ENCODE measurements at regions not wholly inside any gene's neighbourhood (a gene's known extent, or its start where the extent isn't known, plus 50 kb on each side); places are given as distances from the start of the nearest gene placed in this dataset.

- Mint-ChIP-seq H3K27ac (no peak overlapping the region), H3K36me3 (ENCODE audit: low read depth) (peaks cover 24% of the 10 kb centered on the region), H3K27me3 (no peaks in the 10 kb centered on the region), H3K4me3 (no peak overlapping the region), H3K9me3 (peaks cover 5% of the 10 kb centered on the region), H3K4me1 (ENCODE audit: low read depth) (peaks cover 60% of the 10 kb centered on the region)
Observed at GRCh38 chr6:144606083-144606482, 320.9 kb downstream of the UTRN start.

DNA sequence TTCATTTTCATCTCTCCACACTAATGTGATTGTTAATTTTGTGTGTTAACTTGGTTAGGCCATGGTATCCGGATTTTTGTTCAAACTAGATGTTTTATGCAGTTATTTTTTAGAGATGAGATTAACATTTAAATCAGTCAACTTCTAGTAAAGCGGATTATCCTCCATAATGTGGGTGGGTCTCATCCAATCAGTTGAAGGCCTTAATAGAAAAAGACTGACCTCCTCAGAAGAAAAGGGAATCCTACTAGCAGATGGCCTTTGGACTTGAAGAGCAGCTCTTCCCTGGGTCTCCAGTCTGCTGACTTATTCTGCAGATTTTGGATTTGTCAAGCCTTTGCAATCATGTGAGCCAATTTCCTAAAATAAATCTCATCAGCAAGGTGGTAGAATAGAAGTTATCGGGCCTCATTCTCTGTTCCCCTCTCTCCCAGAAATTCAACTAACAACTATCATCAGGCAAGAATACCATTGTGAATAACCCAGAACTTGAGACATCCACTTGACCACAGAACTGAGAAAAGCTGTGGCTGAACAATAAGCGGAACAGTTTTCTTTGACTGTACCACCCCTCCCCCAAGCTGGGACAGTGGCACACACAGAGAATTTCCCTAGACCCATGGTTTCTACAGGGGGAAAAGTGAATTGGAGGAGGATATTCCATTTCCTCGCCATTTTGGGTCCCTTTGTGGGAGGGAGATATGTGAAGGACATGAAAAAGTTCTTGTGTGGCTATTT, 323.0 kb downstream of the UTRN start:
- no peak overlapping the region for H3K27ac Mint-ChIP-seq
- H3K36me3 Mint-ChIP-seq (ENCODE audit: low read depth): peaks cover 18% of the 10 kb centered on the region

DNA sequence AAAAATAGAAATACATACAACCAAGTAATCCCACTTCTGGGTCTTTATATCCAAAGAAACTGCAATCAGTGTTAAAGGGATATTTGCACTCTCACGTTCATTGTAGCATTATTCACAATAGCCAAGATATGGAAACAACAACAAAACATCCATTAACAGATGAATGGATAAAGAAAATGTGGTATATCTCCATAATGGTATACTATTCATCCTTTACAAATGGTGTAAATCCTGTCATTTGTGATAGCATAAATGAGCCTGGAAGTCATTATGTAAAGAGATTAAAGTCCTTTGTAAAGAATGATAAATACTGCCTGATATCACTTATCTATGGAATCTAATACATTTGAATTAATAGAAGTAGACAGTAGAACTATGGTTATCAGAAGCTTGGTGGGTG, 327.7 kb downstream of the UTRN start:
- peaks cover 26% of the 10 kb centered on the region for H3K4me1 Mint-ChIP-seq (ENCODE audit: low read depth)
- peaks cover 10% of the 10 kb centered on the region for H3K36me3 Mint-ChIP-seq (ENCODE audit: low read depth)
- H3K27me3 Mint-ChIP-seq: no peaks in the 10 kb centered on the region
- no peaks in the 10 kb centered on the region for H3K9me3 Mint-ChIP-seq
- no peak overlapping the region for H3K4me3 Mint-ChIP-seq
- H3K27ac Mint-ChIP-seq: no peak overlapping the region

More for the DNA sequence above, 323.0 kb downstream of the UTRN start:
- H3K4me1 Mint-ChIP-seq (ENCODE audit: low read depth): peaks cover 42% of the 10 kb centered on the region
- H3K4me3 Mint-ChIP-seq: no peak overlapping the region
- no peaks in the 10 kb centered on the region for H3K9me3 Mint-ChIP-seq
- no peaks in the 10 kb centered on the region for H3K27me3 Mint-ChIP-seq

DNA sequence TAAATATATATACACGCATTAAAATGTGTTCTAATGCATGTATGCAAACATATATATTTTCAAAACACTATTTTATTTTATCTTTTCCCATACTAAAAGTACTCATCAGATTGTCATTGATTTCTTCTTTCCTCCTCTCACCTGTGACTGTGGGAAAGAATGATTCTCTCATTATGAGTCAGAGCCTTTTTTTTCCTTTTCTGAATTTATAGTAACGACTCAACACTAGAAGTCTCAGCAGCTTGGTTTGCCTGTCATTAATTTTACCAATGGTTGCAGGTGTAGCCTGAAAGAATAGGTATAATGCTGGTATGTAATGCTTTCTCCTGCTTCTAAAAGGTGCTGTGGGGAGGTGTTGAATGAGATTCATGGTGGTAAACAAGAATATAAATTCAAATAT, 328.7 kb downstream of the UTRN start:
- H3K9me3 Mint-ChIP-seq: no peaks in the 10 kb centered on the region

GRCh38 chr6:144615870-144616269, 330.7 kb downstream of the UTRN start:
- H3K27ac Mint-ChIP-seq: no peak overlapping the region
- no peak overlapping the region for H3K4me3 Mint-ChIP-seq
- peaks cover 13% of the 10 kb centered on the region for H3K4me1 Mint-ChIP-seq (ENCODE audit: low read depth)
- H3K9me3 Mint-ChIP-seq: no peaks in the 10 kb centered on the region
- no peaks in the 10 kb centered on the region for H3K27me3 Mint-ChIP-seq
- peaks cover 5% of the 10 kb centered on the region for H3K36me3 Mint-ChIP-seq (ENCODE audit: low read depth)

More for the DNA sequence above, 328.7 kb downstream of the UTRN start:
- Mint-ChIP-seq H3K36me3 (ENCODE audit: low read depth) (peaks cover 5% of the 10 kb centered on the region), H3K4me1 (ENCODE audit: low read depth) (peaks cover 15% of the 10 kb centered on the region), H3K27ac (no peak overlapping the region), H3K27me3 (no peaks in the 10 kb centered on the region), H3K4me3 (no peak overlapping the region)

DNA sequence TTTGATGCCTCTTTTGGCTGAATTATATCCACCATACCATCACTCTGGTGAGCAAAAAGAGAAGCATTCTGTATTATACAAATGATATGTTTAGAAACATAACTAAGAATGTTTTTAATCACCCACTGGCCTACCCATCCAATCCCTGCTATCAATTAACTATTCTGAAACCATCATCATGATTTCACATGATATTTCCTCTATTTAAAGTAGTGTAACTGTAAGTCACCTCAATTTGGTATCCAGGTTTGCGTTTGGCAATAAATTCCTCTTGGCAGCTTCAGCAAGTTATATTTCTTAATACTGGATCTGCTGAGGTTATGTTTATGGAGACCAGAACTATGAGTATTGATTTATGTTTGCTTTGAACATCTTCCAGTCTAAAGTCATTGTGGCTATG, 332.1 kb downstream of the UTRN start:
- no peaks in the 10 kb centered on the region for H3K27me3 Mint-ChIP-seq
- H3K27ac Mint-ChIP-seq: no peak overlapping the region
- H3K4me1 Mint-ChIP-seq (ENCODE audit: low read depth): peaks cover 13% of the 10 kb centered on the region
- H3K36me3 Mint-ChIP-seq (ENCODE audit: low read depth): peaks cover 5% of the 10 kb centered on the region
- no peaks in the 10 kb centered on the region for H3K9me3 Mint-ChIP-seq
- no peak overlapping the region for H3K4me3 Mint-ChIP-seq

DNA sequence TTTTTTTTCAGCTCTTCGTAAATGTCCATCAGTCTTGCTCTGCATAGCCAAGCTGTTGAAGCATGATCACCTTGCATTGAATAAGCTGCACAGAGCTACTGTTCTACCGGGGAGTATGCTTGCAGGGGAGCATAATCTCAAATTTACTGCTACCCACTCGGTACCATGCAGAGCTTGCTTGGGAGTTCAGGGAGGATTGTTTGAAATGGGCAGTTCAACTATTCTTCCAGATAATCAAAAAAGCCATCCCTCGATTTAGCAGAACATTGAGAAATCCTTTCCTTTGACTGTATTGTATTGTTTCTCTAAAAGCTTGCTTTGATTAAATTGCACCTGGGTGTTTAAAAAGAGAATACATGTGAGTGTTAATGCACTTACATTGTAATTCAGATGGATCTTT, 332.6 kb downstream of the UTRN start:
- H3K36me3 Mint-ChIP-seq (ENCODE audit: low read depth): peaks cover 5% of the 10 kb centered on the region
- H3K4me3 Mint-ChIP-seq: no peak overlapping the region
- H3K9me3 Mint-ChIP-seq: no peaks in the 10 kb centered on the region
- H3K4me1 Mint-ChIP-seq (ENCODE audit: low read depth): peaks cover 13% of the 10 kb centered on the region
- H3K27me3 Mint-ChIP-seq: no peaks in the 10 kb centered on the region
- H3K27ac Mint-ChIP-seq: no peak overlapping the region

- no peaks in the 10 kb centered on the region for H3K27me3 Mint-ChIP-seq
- H3K36me3 Mint-ChIP-seq (ENCODE audit: low read depth): peaks cover 5% of the 10 kb centered on the region
- peaks cover 6% of the 10 kb centered on the region for H3K4me1 Mint-ChIP-seq (ENCODE audit: low read depth)
- no peak overlapping the region for H3K27ac Mint-ChIP-seq
- H3K9me3 Mint-ChIP-seq: no peaks in the 10 kb centered on the region
- H3K4me3 Mint-ChIP-seq: no peak overlapping the region
Observed at GRCh38 chr6:144619966-144620365, 334.8 kb downstream of the UTRN start.

DNA sequence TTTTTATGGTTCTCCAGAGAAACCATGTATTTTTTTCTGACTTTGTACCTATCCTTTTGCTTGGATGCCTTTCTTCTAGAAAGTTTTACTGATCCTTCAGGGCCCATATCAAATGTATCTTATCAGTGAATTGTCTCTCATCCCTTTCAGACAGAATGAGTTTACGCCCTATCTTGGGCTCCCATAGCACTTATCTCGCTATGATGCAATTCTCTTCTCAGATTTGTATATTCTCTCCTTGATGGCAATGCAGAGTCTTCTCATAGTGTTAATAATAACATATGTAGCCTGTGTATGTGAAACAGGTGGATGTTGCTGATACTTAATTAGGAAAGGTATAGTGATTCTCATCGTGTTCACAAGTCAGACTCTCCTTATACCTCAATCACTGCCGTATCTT, 336.2 kb downstream of the UTRN start:
- no peak overlapping the region for H3K27ac Mint-ChIP-seq
- peaks cover 6% of the 10 kb centered on the region for H3K4me1 Mint-ChIP-seq (ENCODE audit: low read depth)
- no peaks in the 10 kb centered on the region for H3K9me3 Mint-ChIP-seq
- H3K4me3 Mint-ChIP-seq: no peak overlapping the region
- peaks cover 5% of the 10 kb centered on the region for H3K36me3 Mint-ChIP-seq (ENCODE audit: low read depth)
- no peaks in the 10 kb centered on the region for H3K27me3 Mint-ChIP-seq

DNA sequence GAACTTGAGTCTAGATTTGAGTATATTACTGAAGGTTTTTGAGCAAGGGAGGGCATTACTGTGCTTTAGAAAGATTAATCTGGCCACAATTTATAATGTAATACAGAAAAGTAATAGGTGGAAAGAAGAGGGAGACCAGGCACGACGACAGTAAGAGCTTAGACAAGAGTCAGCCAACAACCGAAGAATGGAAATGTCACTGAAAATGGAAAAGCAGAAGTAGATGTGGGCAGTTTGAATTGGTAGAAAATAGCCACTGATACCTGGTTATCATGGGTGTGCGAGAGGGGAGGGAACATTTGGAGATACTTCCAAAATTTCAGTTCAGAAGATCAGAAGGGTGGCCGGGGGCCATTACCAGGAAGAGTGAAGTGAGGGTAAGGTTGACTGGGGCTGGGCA, 339.1 kb downstream of the UTRN start:
- peaks cover 5% of the 10 kb centered on the region for H3K36me3 Mint-ChIP-seq (ENCODE audit: low read depth)
- H3K27me3 Mint-ChIP-seq: no peaks in the 10 kb centered on the region
- H3K4me3 Mint-ChIP-seq: no peak overlapping the region
- peaks cover 6% of the 10 kb centered on the region for H3K4me1 Mint-ChIP-seq (ENCODE audit: low read depth)
- H3K27ac Mint-ChIP-seq: no peak overlapping the region
- no peaks in the 10 kb centered on the region for H3K9me3 Mint-ChIP-seq

GRCh38 chr6:144624716-144625115, 339.6 kb downstream of the UTRN start:
- Mint-ChIP-seq H3K36me3 (ENCODE audit: low read depth) (peaks cover 5% of the 10 kb centered on the region), H3K4me3 (no peak overlapping the region), H3K27me3 (no peaks in the 10 kb centered on the region), H3K9me3 (no peaks in the 10 kb centered on the region), H3K27ac (no peak overlapping the region), H3K4me1 (ENCODE audit: low read depth) (peaks cover 10% of the 10 kb centered on the region)

GRCh38 chr6:144630857-144631256, 345.7 kb downstream of the UTRN start:
- Mint-ChIP-seq H3K4me1 (ENCODE audit: low read depth) (peaks cover 10% of the 10 kb centered on the region), H3K27ac (no peak overlapping the region), H3K27me3 (no peaks in the 10 kb centered on the region), H3K9me3 (no peaks in the 10 kb centered on the region), H3K36me3 (ENCODE audit: low read depth) (peaks cover 11% of the 10 kb centered on the region), H3K4me3 (no peak overlapping the region)

- Mint-ChIP-seq H3K27me3 (no peaks in the 10 kb centered on the region), H3K4me3 (no peak overlapping the region), H3K9me3 (no peaks in the 10 kb centered on the region), H3K36me3 (ENCODE audit: low read depth) (peaks cover 11% of the 10 kb centered on the region), H3K4me1 (ENCODE audit: low read depth) (peaks cover 10% of the 10 kb centered on the region), H3K27ac (no peak overlapping the region)
Observed at GRCh38 chr6:144632266-144632665, 347.1 kb downstream of the UTRN start.

GRCh38 chr6:144633886-144634285, 348.8 kb downstream of the UTRN start:
- Mint-ChIP-seq H3K27me3 (no peaks in the 10 kb centered on the region), H3K9me3 (no peaks in the 10 kb centered on the region), H3K4me3 (no peak overlapping the region), H3K27ac (no peak overlapping the region), H3K36me3 (ENCODE audit: low read depth) (peaks cover 11% of the 10 kb centered on the region), H3K4me1 (ENCODE audit: low read depth) (peaks cover 10% of the 10 kb centered on the region)

- Mint-ChIP-seq H3K27me3 (no peaks in the 10 kb centered on the region), H3K9me3 (no peaks in the 10 kb centered on the region), H3K27ac (no peak overlapping the region), H3K36me3 (ENCODE audit: low read depth) (peaks cover 14% of the 10 kb centered on the region), H3K4me3 (no peak overlapping the region), H3K4me1 (ENCODE audit: low read depth) (peaks cover 14% of the 10 kb centered on the region)
Observed at GRCh38 chr6:144634371-144634770, 349.2 kb downstream of the UTRN start.

- H3K9me3 Mint-ChIP-seq: no peaks in the 10 kb centered on the region
- H3K27ac Mint-ChIP-seq: no peak overlapping the region
- peaks cover 10% of the 10 kb centered on the region for H3K4me1 Mint-ChIP-seq (ENCODE audit: low read depth)
Observed at GRCh38 chr6:144635051-144635450, 349.9 kb downstream of the UTRN start.

More at GRCh38 chr6:144635051-144635450, 349.9 kb downstream of the UTRN start:
- H3K4me3 Mint-ChIP-seq: no peak overlapping the region
- no peaks in the 10 kb centered on the region for H3K27me3 Mint-ChIP-seq
- peaks cover 10% of the 10 kb centered on the region for H3K36me3 Mint-ChIP-seq (ENCODE audit: low read depth)
